GM20000 (cell line): ENCODE measurements at regions not wholly inside any gene's neighbourhood (a gene's known extent, or its start where the extent isn't known, plus 50 kb on each side); places are given as distances from the start of the nearest gene placed in this dataset.

Source experiments
- DNase-seq: peaks from one replicate; pipeline ENCODE4 v3.0.0; 2012; ENCODE audit warnings: low spot score
- TF ChIP-seq, protein P1 (sequence below): IDR thresholded peaks from 2 replicates; pipeline ENCODE4 v1.5.1; 2012; ENCODE audit warnings: mild to moderate bottlenecking, control low read depth; ENCODE audit errors: extremely low read depth, missing control alignments

DNA sequence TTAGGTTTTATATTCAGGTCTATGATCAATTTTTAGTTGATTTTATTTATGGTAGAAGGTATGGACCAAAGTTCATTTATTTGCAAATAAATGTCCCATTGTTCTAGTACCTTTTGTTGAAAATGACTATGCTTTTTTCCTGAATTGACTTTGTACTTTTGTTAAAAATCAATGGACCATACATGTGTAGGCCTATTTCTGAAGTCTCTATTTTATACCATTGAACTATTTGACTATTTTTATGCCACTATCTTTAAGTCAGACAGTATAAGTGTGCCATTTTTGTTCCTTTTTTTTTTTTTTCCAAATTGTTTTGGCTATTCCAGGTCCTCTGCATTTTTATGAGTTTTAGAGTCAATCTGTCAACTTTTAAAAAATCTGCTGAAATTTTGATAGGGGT lies 73.6 kb upstream of the UGP2 start:
- DNase-seq = no peak
- TF ChIP-seq, protein P1, sequence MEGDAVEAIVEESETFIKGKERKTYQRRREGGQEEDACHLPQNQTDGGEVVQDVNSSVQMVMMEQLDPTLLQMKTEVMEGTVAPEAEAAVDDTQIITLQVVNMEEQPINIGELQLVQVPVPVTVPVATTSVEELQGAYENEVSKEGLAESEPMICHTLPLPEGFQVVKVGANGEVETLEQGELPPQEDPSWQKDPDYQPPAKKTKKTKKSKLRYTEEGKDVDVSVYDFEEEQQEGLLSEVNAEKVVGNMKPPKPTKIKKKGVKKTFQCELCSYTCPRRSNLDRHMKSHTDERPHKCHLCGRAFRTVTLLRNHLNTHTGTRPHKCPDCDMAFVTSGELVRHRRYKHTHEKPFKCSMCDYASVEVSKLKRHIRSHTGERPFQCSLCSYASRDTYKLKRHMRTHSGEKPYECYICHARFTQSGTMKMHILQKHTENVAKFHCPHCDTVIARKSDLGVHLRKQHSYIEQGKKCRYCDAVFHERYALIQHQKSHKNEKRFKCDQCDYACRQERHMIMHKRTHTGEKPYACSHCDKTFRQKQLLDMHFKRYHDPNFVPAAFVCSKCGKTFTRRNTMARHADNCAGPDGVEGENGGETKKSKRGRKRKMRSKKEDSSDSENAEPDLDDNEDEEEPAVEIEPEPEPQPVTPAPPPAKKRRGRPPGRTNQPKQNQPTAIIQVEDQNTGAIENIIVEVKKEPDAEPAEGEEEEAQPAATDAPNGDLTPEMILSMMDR = no peak

DNA sequence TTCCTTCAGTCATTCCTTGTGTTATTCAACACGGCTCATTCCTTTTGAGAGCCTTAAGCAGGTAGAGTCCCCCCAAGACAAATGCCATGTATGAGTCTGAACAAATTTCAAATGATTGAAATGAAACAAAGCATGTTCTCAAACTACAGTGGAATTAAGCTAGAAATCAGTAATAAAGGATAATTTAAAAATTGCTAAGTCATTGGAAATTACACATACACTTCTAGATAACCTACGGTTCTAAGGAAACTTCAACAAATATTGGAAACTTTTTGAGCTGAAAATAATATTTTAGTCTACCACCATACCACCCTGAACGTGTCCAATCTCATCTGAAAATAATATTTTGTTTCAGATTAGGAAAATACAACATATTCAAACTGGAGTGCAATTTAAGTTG lies 71.8 kb upstream of the UGP2 start:
- TF ChIP-seq, protein P1 = no peak

DNA sequence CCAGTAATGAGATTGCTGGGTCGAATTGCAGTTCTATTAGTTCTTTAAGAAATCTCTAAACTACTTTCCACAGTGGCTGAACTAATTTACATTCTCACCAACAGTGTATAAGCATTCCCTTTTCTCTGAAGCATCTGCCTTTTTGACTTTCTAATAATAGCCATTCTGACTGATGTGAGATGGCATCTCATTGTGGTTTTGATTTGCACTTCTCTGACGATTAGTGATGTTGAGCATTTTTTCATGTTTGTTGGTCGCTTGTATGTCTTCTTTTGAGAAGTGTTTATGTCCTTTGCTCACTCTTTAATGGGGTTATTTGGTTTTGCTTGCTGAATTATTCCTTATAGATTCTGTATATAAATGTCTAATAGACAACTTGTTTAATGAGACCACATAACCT lies 69.6 kb upstream of the UGP2 start:
- TF ChIP-seq, protein P1 = no peak
- no peak for DNase-seq

More for the DNA sequence above, 71.8 kb upstream of the UGP2 start:
- no peak for DNase-seq

DNA sequence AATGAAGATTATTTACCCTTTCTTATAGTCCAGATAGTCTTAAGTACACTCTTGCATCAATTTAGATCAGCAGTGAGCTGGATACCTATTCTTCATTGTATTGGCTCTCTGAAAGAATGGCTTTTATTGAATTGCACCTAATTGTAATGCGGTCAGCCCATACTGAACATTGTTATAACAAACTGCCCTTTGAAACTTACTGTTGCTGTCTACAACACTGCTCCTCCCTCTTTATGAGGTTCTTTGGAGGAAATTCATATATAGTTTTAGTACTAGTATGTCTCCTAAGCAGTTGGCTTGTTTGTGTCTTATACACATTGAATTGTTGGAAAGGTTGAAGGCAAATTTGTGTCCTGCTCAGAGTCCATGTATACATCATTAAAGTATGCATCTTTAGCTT lies 66.5 kb upstream of the UGP2 start:
- TF ChIP-seq, protein P1 = no peak
- no peak for DNase-seq

DNA sequence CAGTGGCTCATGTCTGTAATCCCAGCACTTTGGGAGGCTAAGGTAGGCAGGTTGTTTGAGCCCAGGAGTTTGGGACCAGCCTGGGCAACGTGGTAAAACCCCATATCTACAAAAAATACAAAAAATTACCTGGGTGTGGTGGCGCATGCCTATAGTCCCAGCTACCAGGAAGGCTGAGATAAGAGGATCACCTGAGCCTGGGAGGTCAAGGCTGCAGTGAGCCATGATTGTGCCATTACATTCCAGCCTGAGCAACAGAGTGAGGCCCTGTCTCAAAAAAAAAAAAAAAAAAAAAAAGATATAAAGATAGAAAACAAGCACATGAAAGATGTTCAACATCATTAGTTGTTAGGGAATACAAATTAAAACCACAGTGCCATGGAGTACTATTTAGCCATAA lies 65.3 kb upstream of the UGP2 start:
- TF ChIP-seq, protein P1 = no peak
- DNase-seq = no peak

DNA sequence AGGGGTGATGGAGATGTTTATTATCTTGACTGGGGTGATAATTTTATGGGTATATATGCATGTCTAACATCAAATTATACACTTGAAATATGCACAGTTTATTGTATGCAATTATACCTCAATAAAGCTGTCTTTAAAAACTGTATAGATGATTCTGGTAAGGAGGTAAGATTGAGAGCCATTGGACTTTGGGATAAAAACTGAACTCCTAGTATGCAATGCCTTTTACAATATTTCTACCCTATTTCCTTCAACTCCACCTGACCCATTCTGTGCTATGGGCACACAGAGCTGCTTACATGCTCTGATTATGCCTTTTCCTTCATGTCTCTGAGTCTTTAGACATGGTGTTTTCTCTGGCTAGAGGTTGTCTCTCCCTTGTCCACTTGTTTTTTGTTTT lies 63.9 kb upstream of the UGP2 start:
- DNase-seq = no peak
- TF ChIP-seq, protein P1 = no peak

DNA sequence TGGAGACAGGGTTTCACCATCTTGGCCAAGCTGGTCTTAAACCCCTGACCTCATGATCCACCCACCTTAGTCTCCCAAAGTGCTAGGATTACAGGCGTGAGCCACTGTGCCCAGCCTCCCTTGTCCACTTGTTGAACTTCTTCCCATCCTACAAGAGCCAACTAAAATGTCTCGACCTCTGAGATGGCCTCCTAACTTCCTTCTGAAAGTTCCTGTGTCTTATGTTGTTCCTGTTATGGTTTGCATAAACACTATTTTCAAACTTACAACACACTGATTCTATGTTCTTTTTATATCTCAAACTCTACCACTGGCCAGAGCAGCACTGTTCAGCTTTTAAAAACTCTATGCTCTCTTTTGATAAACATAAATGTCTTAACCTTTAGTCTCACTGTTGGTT lies 63.3 kb upstream of the UGP2 start:
- TF ChIP-seq, protein P1 = no peak

More for the DNA sequence above, 63.3 kb upstream of the UGP2 start:
- DNase-seq = no peak
